Duodenal mucosa (tissue), 2 donors: ENCODE measurements at regions not wholly inside any gene's neighbourhood (a gene's known extent, or its start where the extent isn't known, plus 50 kb on each side); places are given as distances from the start of the nearest gene placed in this dataset.

Experiments used
- H3K27ac ChIP-seq: one replicate; pipeline ENCODE4 v1.7.0; 2013; ENCODE audit warnings: low read depth, low read length
- H3K27me3 ChIP-seq, 2 donors: one replicate each; pipeline ENCODE4 v1.7.0; 2013; ENCODE audit warnings: low read length in 2 of 2, control low read depth in 1 of 2; ENCODE audit not compliant: insufficient read depth in 2 of 2, control insufficient read depth in 1 of 2
- H3K36me3 ChIP-seq, 2 donors: one replicate each; pipeline ENCODE4 v1.7.0; 2013; ENCODE audit warnings: low read length in 2 of 2, control low read depth in 1 of 2; ENCODE audit not compliant: insufficient read depth in 2 of 2, control insufficient read depth in 1 of 2
- H3K4me1 ChIP-seq, 2 donors: one replicate each; pipeline ENCODE4 v1.7.0; 2013; ENCODE audit warnings: low read length in 2 of 2, control low read depth in 1 of 2; ENCODE audit not compliant: insufficient read depth in 2 of 2, control insufficient read depth in 1 of 2
- H3K4me3 ChIP-seq, 2 donors: one replicate each; pipeline ENCODE4 v1.7.0; 2013; ENCODE audit warnings: low read length in 2 of 2, low read depth in 1 of 2
- H3K9ac ChIP-seq, 2 donors: one replicate each; pipeline ENCODE4 v1.7.0; 2013; ENCODE audit warnings: low read length in 2 of 2, low read depth in 1 of 2
- H3K9me3 ChIP-seq, 2 donors: one replicate each; pipeline ENCODE4 v1.7.0; 2013; ENCODE audit warnings: low read length in 2 of 2, control low read depth in 1 of 2; ENCODE audit not compliant: control insufficient read depth in 1 of 2

- Histone ChIP-seq H3K4me3 (no peak overlapping the region), H3K9me3 (no peaks in the 10 kb centered on the region), H3K9ac (no peak overlapping the region), H3K36me3 (no peaks in the 10 kb centered on the region), H3K27ac (no peak overlapping the region), H3K4me1 (no peaks in the 10 kb centered on the region), H3K27me3 (no peaks in the 10 kb centered on the region)
These were observed 1143.6 kb downstream of the FLRT2 start for GRCh38 chr14:86673523-86673969.

GRCh38 chr14:86672080-86672479 is 1142.1 kb downstream of the FLRT2 start:
- Histone ChIP-seq H3K4me1 (no peaks in the 10 kb centered on the region), H3K27ac (no peak overlapping the region), H3K9ac (no peak overlapping the region), H3K27me3 (no peaks in the 10 kb centered on the region), H3K4me3 (no peak overlapping the region), H3K9me3 (no peaks in the 10 kb centered on the region), H3K36me3 (no peaks in the 10 kb centered on the region)

GRCh38 chr14:86665975-86666374 is 1136.0 kb downstream of the FLRT2 start:
- H3K4me3 ChIP-seq: no peak overlapping the region
- H3K27ac ChIP-seq: no peak overlapping the region
- peaks cover 0 to 6% of the 10 kb centered on the region in 2 donors for H3K9me3 ChIP-seq
- no peaks in the 10 kb centered on the region for H3K36me3 ChIP-seq
- H3K9ac ChIP-seq: no peak overlapping the region
- H3K4me1 ChIP-seq: no peaks in the 10 kb centered on the region
- no peaks in the 10 kb centered on the region for H3K27me3 ChIP-seq

GRCh38 chr14:86662334-86662733 is 1132.4 kb downstream of the FLRT2 start:
- Histone ChIP-seq H3K36me3 (no peaks in the 10 kb centered on the region), H3K27ac (no peak overlapping the region), H3K9ac (no peak overlapping the region), H3K27me3 (no peaks in the 10 kb centered on the region), H3K9me3 (peaks cover 0 to 11% of the 10 kb centered on the region in 2 donors), H3K4me3 (no peak overlapping the region), H3K4me1 (no peaks in the 10 kb centered on the region)

- Histone ChIP-seq H3K4me1 (no peaks in the 10 kb centered on the region), H3K9ac (no peak overlapping the region), H3K36me3 (no peaks in the 10 kb centered on the region), H3K4me3 (no peak overlapping the region), H3K27me3 (no peaks in the 10 kb centered on the region), H3K9me3 (peaks cover 0 to 6% of the 10 kb centered on the region in 2 donors), H3K27ac (no peak overlapping the region)
These were observed 1124.7 kb downstream of the FLRT2 start for GRCh38 chr14:86654558-86655184.

- Histone ChIP-seq H3K9me3 (peaks cover 0 to 4% of the 10 kb centered on the region in 2 donors), H3K9ac (no peak overlapping the region), H3K36me3 (no peaks in the 10 kb centered on the region), H3K27me3 (no peaks in the 10 kb centered on the region), H3K4me3 (no peak overlapping the region), H3K4me1 (no peaks in the 10 kb centered on the region), H3K27ac (no peak overlapping the region)
These were observed 1122.6 kb downstream of the FLRT2 start for GRCh38 chr14:86652526-86652925.

GRCh38 chr14:86646696-86647690 is 1117.0 kb downstream of the FLRT2 start:
- Histone ChIP-seq H3K27me3 (no peaks in the 10 kb centered on the region), H3K27ac (no peak overlapping the region), H3K4me1 (no peaks in the 10 kb centered on the region), H3K9ac (no peak overlapping the region), H3K36me3 (no peaks in the 10 kb centered on the region), H3K9me3 (peaks cover 12 to 15% of the 10 kb centered on the region in 2 donors), H3K4me3 (no peak overlapping the region)

- no peak overlapping the region for H3K9ac ChIP-seq
- H3K27me3 ChIP-seq: no peaks in the 10 kb centered on the region
- no peaks in the 10 kb centered on the region for H3K36me3 ChIP-seq
- H3K4me1 ChIP-seq: no peaks in the 10 kb centered on the region
- no peak overlapping the region for H3K4me3 ChIP-seq
- no peak overlapping the region for H3K27ac ChIP-seq
- H3K9me3 ChIP-seq: peaks cover 12 to 15% of the 10 kb centered on the region in 2 donors
These were observed 1116.2 kb downstream of the FLRT2 start for GRCh38 chr14:86646125-86646524.

GRCh38 chr14:86641310-86641709 is 1111.4 kb downstream of the FLRT2 start:
- Histone ChIP-seq H3K4me1 (no peaks in the 10 kb centered on the region), H3K9ac (no peak overlapping the region), H3K4me3 (no peak overlapping the region), H3K27ac (no peak overlapping the region), H3K9me3 (peaks cover 2 to 7% of the 10 kb centered on the region in 2 donors), H3K27me3 (no peaks in the 10 kb centered on the region), H3K36me3 (no peaks in the 10 kb centered on the region)

- Histone ChIP-seq H3K36me3 (no peaks in the 10 kb centered on the region), H3K27me3 (no peaks in the 10 kb centered on the region), H3K4me3 (no peak overlapping the region), H3K4me1 (no peaks in the 10 kb centered on the region), H3K9me3 (no peaks in the 10 kb centered on the region), H3K9ac (no peak overlapping the region), H3K27ac (no peak overlapping the region)
These were observed 1110.3 kb downstream of the FLRT2 start for GRCh38 chr14:86640288-86640687.
